ENCODE measurements at regions not wholly inside any gene's neighbourhood (a gene's known extent, or its start where the extent isn't known, plus 50 kb on each side); places are given as distances from the start of the nearest gene placed in this dataset.

DNA sequence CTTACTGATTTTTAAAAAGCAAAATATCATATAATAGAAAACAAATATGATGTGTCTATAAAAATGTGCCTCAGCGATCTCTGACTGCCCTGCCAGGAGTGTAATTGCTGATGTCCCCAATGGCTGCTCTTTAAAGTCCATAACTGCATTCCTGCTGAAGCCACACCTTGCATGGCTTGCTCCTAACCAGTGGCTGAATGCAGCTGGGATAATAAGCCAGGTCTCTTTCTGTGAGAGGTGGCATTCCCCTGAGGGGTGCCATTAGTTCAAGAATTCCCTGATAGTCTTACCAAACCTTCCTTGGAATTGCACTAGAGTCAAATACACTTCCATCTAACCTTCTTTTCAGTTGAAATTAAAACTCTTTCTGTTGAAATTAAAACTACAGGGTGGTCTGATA lies 125.8 kb upstream of the ZNF804A start:
- no peak overlapping the region for H3K4me3 Mint-ChIP-seq
- no peak for DNase-seq
- no peaks in the 10 kb centered on the region for H3K27me3 Mint-ChIP-seq
- H3K27ac Mint-ChIP-seq: no peak overlapping the region
- H3K36me3 Mint-ChIP-seq (ENCODE audit: low read depth): no peaks in the 10 kb centered on the region
- no peaks in the 10 kb centered on the region for H3K4me1 Mint-ChIP-seq
- intact Hi-C loops (cut with micrococcal nuclease): no loop called here
- H3K9me3 Mint-ChIP-seq: no peaks in the 10 kb centered on the region

DNA sequence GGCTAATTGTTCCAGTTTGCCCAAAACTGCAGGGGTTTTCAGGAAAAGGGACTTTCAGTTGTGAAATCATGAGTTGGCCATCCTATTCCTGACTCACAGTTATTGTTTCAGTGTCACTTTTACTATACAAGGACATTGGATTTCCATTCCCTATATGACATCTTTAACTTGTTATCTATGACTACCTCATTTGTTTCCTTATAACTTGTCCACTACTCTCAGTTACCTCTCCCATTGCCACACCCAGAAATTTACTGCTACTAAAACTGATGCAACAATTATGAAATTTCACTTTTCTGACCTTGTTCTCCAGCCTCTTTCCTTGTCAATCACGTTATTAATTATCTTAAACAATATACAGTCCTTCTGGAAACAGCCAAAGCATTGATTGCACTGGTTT lies 116.5 kb upstream of the ZNF804A start:
- no peak overlapping the region for H3K4me3 Mint-ChIP-seq

DNA sequence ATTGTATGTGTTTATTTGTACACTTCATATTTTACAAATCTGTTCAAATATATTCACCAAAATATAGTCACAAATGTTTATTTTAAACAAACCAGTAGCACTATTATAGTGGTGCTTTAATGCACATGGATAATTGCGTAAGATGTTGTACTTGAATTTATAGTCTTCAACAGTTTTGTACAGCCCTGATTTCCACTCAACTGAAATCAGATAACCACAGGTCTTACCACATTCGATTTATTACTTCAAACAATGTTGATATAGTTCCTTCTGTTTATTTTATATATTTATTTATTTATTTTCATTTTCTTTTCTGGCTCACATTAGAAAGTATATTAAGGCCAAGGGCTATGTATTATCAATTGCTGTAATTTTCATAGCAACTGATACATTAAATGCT lies 99.4 kb upstream of the ZNF804A start:
- Mint-ChIP-seq H3K9me3 (peaks cover 7% of the 10 kb centered on the region), H3K27ac (no peak overlapping the region), H3K36me3 (ENCODE audit: low read depth) (no peaks in the 10 kb centered on the region), H3K27me3 (no peaks in the 10 kb centered on the region), H3K4me1 (no peaks in the 10 kb centered on the region), H3K4me3 (no peak overlapping the region)
- intact Hi-C loops (cut with micrococcal nuclease): no loop called here
- DNase-seq: no peak

More for the DNA sequence above, 116.5 kb upstream of the ZNF804A start:
- Mint-ChIP-seq H3K27me3 (no peaks in the 10 kb centered on the region), H3K36me3 (ENCODE audit: low read depth) (no peaks in the 10 kb centered on the region), H3K9me3 (no peaks in the 10 kb centered on the region), H3K27ac (no peak overlapping the region), H3K4me1 (no peaks in the 10 kb centered on the region)
- intact Hi-C loops (cut with micrococcal nuclease): no loop called here
- no peak for DNase-seq

DNA sequence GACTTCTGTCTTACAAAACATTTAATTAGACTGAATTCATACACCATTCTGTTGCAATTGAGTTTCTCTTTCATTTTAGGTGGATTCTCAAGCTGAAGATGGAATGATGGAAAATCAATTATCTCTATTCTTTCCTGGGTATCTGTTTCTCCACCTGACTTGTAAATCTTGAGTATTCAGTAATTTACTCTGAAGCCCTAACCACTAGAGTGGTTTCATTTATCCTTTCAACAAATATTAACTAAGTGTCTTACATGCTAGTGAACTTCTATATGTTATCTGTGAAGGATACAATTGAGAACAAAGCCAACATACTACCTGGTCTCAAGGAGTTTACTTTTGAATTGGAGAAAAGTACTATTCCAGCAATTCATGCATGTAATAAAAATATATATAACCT lies 94.1 kb upstream of the ZNF804A start:
- no peak for DNase-seq
- intact Hi-C loops (cut with micrococcal nuclease): no loop called here
- Mint-ChIP-seq H3K27me3 (no peaks in the 10 kb centered on the region), H3K4me3 (no peak overlapping the region), H3K36me3 (ENCODE audit: low read depth) (no peaks in the 10 kb centered on the region), H3K27ac (no peak overlapping the region), H3K4me1 (no peaks in the 10 kb centered on the region), H3K9me3 (no peaks in the 10 kb centered on the region)

DNA sequence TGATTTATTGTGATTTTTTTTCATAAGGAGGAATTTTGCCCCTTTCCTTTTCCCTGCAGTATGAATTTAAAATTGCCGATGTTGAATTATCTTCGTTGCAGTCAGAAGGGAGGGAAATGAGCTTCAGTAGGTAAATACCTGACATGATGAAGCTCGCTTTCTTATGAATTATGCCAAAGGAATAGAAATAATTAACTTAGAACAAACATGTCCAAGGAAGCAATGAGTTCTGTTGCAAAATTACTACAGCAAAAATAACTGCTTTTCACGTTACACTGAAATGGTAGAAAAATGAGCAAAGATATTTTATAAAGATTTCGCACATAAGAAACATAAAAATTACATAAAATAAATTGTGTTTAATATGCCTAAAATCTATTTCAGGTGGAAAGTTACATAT lies 91.1 kb upstream of the ZNF804A start:
- no peak overlapping the region for H3K4me3 Mint-ChIP-seq
- H3K9me3 Mint-ChIP-seq: peaks cover 3% of the 10 kb centered on the region
- no peak overlapping the region for H3K27ac Mint-ChIP-seq
- no peaks in the 10 kb centered on the region for H3K4me1 Mint-ChIP-seq
- H3K36me3 Mint-ChIP-seq (ENCODE audit: low read depth): no peaks in the 10 kb centered on the region
- H3K27me3 Mint-ChIP-seq: no peaks in the 10 kb centered on the region
- no peak for DNase-seq
- intact Hi-C loops (cut with micrococcal nuclease): no loop called here

- no peaks in the 10 kb centered on the region for H3K9me3 Mint-ChIP-seq
- no peaks in the 10 kb centered on the region for H3K27me3 Mint-ChIP-seq
- no peak for DNase-seq
- no peak overlapping the region for H3K27ac Mint-ChIP-seq
- H3K4me1 Mint-ChIP-seq: no peaks in the 10 kb centered on the region
- H3K4me3 Mint-ChIP-seq: no peak overlapping the region
- H3K36me3 Mint-ChIP-seq (ENCODE audit: low read depth): no peaks in the 10 kb centered on the region
- intact Hi-C loops (cut with micrococcal nuclease): no loop called here
Observed at GRCh38 chr2:184517402-184517801, 80.9 kb upstream of the ZNF804A start.

DNA sequence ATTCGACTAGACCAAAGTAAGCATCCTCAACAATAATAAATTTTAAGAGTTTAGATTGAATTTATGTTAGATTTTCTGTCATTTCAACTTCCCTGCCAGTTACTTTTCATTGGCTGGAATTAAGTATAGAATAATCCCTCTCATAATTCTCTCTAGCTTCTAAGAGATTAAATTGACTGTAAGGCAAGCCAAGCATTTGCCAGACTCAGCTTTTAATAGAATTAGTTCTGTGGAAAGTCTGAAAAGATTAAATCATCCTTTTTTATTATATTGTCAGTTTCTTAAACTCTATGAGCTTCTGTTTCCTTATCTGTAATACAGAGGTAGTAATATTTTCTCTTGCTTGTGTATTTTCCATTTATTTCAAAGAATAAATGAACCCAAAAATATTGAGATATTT lies 77.9 kb upstream of the ZNF804A start:
- Mint-ChIP-seq H3K4me1 (no peaks in the 10 kb centered on the region), H3K36me3 (ENCODE audit: low read depth) (no peaks in the 10 kb centered on the region), H3K4me3 (no peak overlapping the region), H3K27me3 (no peaks in the 10 kb centered on the region), H3K9me3 (no peaks in the 10 kb centered on the region), H3K27ac (no peak overlapping the region)
- DNase-seq: no peak
- intact Hi-C loops (cut with micrococcal nuclease): no loop called here

- H3K27me3 Mint-ChIP-seq: no peaks in the 10 kb centered on the region
- intact Hi-C loops (cut with micrococcal nuclease): no loop called here
- no peaks in the 10 kb centered on the region for H3K36me3 Mint-ChIP-seq (ENCODE audit: low read depth)
Observed at GRCh38 chr2:184523732-184524131, 74.6 kb upstream of the ZNF804A start.

GRCh38 chr2:184524551-184525382 lies 73.6 kb upstream of the ZNF804A start:
- no peaks in the 10 kb centered on the region for H3K36me3 Mint-ChIP-seq (ENCODE audit: low read depth)
- no peaks in the 10 kb centered on the region for H3K27me3 Mint-ChIP-seq
- H3K27ac Mint-ChIP-seq: no peak overlapping the region
- no peak overlapping the region for H3K4me3 Mint-ChIP-seq
- DNase-seq: no peak
- intact Hi-C loops (cut with micrococcal nuclease): no loop called here
- H3K9me3 Mint-ChIP-seq: peaks cover 3% of the 10 kb centered on the region
- no peaks in the 10 kb centered on the region for H3K4me1 Mint-ChIP-seq

More at GRCh38 chr2:184523732-184524131, 74.6 kb upstream of the ZNF804A start:
- no peak for DNase-seq
- Mint-ChIP-seq H3K9me3 (peaks cover 3% of the 10 kb centered on the region), H3K4me1 (no peaks in the 10 kb centered on the region), H3K27ac (no peak overlapping the region), H3K4me3 (no peak overlapping the region)

DNA sequence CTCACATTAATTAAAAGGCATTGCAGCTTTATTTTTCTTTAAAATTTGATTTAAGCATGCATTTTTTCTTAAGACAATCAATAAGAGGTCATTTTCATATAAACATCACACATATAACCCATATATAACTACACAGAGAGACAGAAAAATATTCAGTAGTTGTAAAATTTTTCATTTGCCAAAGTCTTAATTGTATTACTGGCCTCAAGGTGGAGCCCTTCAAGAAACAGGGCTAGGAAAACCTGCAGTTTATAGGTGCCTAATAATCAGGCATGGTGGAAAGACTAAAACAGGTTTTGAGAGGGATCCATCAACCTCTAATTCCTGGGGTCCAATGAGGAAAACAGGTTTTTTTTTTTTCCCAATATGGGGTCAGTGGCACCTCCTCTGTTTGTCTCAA lies 71.3 kb upstream of the ZNF804A start:
- intact Hi-C loops (cut with micrococcal nuclease): no loop called here
- no peaks in the 10 kb centered on the region for H3K27me3 Mint-ChIP-seq
- H3K4me3 Mint-ChIP-seq: no peak overlapping the region
- peaks cover 3% of the 10 kb centered on the region for H3K9me3 Mint-ChIP-seq
- H3K27ac Mint-ChIP-seq: no peak overlapping the region
- no peaks in the 10 kb centered on the region for H3K36me3 Mint-ChIP-seq (ENCODE audit: low read depth)
- DNase-seq: no peak
- H3K4me1 Mint-ChIP-seq: no peaks in the 10 kb centered on the region

GRCh38 chr2:184528119-184528518 lies 70.2 kb upstream of the ZNF804A start:
- intact Hi-C loops (cut with micrococcal nuclease): no loop called here

DNA sequence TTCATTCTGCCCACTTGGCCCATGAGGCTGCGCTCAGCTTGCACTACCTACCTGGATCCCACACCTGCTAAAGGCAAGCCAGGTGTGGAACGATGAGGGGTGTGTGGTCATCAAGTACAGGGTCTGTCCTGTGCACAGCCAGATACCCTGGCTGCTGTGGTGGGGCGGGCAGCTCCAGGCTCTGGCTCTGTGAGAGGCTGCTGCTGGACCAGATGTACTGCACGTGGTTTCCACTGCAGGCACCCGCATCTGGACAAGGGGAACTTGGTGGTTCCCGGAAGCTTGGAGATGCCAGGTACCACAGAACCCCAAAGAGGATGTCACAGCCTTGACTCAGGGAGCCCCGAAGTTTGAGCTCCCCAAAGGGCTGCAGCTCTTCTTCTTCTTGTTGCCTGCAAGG lies 68.1 kb upstream of the ZNF804A start:
- Mint-ChIP-seq H3K9me3 (peaks cover 3% of the 10 kb centered on the region), H3K27me3 (no peaks in the 10 kb centered on the region), H3K4me1 (no peaks in the 10 kb centered on the region), H3K36me3 (ENCODE audit: low read depth) (no peaks in the 10 kb centered on the region), H3K27ac (no peak overlapping the region), H3K4me3 (no peak overlapping the region)
- intact Hi-C loops (cut with micrococcal nuclease): no loop called here
- DNase-seq: no peak

More at GRCh38 chr2:184528119-184528518, 70.2 kb upstream of the ZNF804A start:
- Mint-ChIP-seq H3K9me3 (peaks cover 3% of the 10 kb centered on the region), H3K36me3 (ENCODE audit: low read depth) (no peaks in the 10 kb centered on the region), H3K27me3 (no peaks in the 10 kb centered on the region), H3K4me1 (no peaks in the 10 kb centered on the region), H3K27ac (no peak overlapping the region), H3K4me3 (no peak overlapping the region)
- no peak for DNase-seq

DNA sequence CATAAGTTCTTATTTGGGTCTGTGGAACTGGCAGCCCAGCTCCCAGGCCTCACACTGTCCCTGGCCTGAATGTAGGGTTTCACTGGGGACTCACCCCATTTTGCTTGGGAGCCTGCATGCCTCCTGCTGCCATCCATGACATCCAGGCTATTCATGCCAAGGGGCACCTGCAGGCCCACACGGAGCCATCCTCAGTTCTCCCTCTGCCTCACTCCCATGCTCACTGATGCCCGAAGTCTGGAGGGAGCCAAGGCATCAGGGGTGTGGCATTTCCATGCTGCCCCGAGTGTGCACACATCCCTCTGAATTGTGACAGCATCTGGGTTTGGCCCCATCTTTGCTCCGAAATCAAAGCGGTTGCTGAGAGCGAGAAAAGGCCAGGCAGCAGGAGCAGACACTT lies 67.4 kb upstream of the ZNF804A start:
- no peak for DNase-seq
- intact Hi-C loops (cut with micrococcal nuclease): no loop called here
- no peak overlapping the region for H3K4me3 Mint-ChIP-seq
- peaks cover 3% of the 10 kb centered on the region for H3K9me3 Mint-ChIP-seq
- H3K27me3 Mint-ChIP-seq: no peaks in the 10 kb centered on the region
- H3K36me3 Mint-ChIP-seq (ENCODE audit: low read depth): no peaks in the 10 kb centered on the region
- H3K27ac Mint-ChIP-seq: no peak overlapping the region
- no peaks in the 10 kb centered on the region for H3K4me1 Mint-ChIP-seq

DNA sequence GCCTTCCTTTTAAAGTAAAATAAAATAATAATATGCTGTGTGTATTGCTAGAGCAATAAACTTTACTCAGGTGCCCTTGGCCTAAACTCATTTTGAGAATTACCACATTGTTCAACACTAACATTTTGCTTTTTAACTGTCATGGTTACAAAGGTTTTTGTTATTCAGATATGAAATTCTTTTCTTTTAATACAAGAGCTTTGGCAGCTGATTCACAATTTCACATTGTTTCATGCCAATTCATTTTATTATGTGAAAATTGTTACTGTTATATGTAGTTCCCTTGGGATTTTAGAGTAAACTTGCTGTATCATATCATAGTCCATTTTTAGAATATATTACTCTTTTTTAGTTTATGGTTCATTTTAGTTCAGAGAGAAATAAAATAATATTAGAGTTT lies 65.8 kb upstream of the ZNF804A start:
- Mint-ChIP-seq H3K4me1 (no peaks in the 10 kb centered on the region), H3K9me3 (peaks cover 3% of the 10 kb centered on the region), H3K27me3 (no peaks in the 10 kb centered on the region), H3K4me3 (no peak overlapping the region), H3K36me3 (ENCODE audit: low read depth) (no peaks in the 10 kb centered on the region), H3K27ac (no peak overlapping the region)
- DNase-seq: no peak
- intact Hi-C loops (cut with micrococcal nuclease): no loop called here

DNA sequence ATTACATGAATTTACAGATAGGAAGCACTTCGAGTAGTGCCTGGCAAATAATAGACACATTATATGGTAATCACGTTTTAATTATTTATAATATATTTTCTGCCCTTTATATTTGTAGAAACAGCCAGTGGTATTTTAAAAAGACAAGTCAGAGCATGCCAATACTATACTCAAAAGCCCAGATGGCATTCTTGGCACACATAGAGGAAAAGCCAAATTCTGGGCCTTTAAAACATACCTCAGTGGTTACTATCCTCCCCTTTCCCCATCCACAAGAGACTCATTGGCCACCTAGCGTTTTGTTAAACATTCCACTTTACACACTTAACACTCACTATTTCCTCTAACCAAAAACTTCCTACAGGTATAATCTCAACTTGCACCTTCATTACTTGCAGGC lies 63.3 kb upstream of the ZNF804A start:
- intact Hi-C loops (cut with micrococcal nuclease): no loop called here
- Mint-ChIP-seq H3K4me1 (no peaks in the 10 kb centered on the region), H3K36me3 (ENCODE audit: low read depth) (no peaks in the 10 kb centered on the region), H3K27ac (no peak overlapping the region), H3K9me3 (no peaks in the 10 kb centered on the region), H3K27me3 (no peaks in the 10 kb centered on the region), H3K4me3 (no peak overlapping the region)
- DNase-seq: no peak

All from activated CD4-positive, alpha-beta T cell treated with anti-CD3 and anti-CD28 coated beads, Interleukin-2, amount 10 ng/mL, durations not matched to agents 24 days and 14 days (primary cell).